ENCODE measurements at regions not wholly inside any gene's neighbourhood (a gene's known extent, or its start where the extent isn't known, plus 50 kb on each side); places are given as distances from the start of the nearest gene placed in this dataset.
"Not testable (repeated sequence)": the region's sequence is repeated elsewhere in the genome, so short reads cannot be mapped to it uniquely, and the experiment has no call there.

DNA sequence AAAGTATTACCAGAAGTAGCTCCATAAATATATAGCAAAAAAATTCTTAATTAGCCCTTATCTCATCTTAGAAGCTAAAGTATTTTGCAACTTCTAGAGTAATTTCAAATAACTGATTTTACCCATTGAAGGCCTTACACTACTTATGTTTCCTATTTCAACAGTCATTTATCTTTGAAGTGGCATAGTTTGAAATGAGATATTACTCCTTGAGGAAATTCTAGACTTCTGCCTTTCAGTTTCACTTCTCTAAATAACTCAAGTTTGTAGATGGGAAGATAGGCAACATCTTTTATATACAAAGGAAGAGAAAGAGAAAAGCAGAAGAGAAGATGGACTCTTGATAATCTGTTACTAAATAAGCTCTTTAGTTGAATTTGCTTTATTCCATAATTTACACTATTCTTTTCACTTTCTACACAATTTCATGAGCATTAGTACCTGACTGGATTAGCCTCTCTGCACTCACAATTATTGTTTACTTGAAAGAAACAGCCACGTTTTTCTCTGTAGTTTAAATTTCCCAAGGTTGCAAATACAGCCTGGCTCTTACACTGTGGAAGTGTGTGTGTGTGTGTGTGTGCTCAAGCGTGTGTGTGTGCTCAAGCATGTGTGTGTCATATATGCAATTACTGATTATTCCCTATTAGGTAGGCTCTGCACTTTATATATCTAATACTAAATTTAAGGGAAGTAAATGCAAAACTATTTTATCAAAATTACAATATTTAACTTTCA lies 60.6 kb upstream of the EMB start:
- no peak for DNase-seq (ENCODE audit: low read depth in 1 of 2, low spot score in 1 of 2)

DNA sequence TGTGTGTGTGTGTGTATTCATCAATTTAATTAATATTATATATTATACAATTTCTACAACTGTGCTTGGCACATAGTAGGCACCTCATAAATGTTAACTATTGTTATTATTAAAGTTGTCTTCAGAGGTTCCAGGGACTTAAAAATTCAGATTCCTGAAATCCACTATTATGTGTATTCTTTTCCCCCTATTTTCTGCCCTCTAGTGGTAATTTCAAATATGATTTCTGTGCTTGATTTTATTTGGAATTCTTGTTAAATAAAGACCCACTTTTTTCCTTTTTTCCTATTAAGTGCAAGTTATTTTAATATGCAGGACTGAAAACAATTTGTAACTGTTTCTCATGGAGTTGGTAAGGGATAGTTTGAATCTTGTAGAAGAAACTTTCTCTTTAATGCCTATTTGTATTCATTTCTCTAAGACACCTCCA lies 72.0 kb upstream of the EMB start:
- not testable (repeated sequence) for DNase-seq (ENCODE audit: low read depth in 1 of 2, low spot score in 1 of 2)

- DNase-seq (ENCODE audit: low read depth in 1 of 2, low spot score in 1 of 2): not testable (repeated sequence)
These were observed 80.0 kb upstream of the EMB start for GRCh38 chr5:50521060-50521459.

- DNase-seq (ENCODE audit: low read depth in 1 of 2, low spot score in 1 of 2): not testable (repeated sequence)
These were observed 86.5 kb upstream of the EMB start for GRCh38 chr5:50527514-50528060.

- no peak for DNase-seq (ENCODE audit: low read depth in 1 of 2, low spot score in 1 of 2)
These were observed 94.3 kb upstream of the EMB start for GRCh38 chr5:50535393-50535792.

DNA sequence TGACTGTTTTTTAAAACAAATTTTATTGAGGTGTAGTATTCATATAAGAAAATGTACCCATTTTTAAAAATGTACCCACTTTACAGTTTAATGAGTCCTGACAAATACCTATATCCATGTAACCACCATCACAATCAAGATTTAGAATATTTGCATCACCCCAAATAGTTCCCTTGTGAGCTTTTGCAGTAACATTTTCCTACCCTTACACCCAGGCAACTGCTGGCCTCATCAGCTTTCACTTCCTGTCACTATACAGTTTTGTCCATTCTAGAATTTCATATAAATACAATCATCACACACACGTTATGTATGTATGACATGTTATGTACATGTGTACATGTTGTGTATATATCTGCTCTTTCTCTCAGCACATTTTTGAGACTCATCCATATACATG lies 96.4 kb upstream of the EMB start:
- not testable (repeated sequence) for DNase-seq (ENCODE audit: low read depth in 1 of 2, low spot score in 1 of 2)

DNA sequence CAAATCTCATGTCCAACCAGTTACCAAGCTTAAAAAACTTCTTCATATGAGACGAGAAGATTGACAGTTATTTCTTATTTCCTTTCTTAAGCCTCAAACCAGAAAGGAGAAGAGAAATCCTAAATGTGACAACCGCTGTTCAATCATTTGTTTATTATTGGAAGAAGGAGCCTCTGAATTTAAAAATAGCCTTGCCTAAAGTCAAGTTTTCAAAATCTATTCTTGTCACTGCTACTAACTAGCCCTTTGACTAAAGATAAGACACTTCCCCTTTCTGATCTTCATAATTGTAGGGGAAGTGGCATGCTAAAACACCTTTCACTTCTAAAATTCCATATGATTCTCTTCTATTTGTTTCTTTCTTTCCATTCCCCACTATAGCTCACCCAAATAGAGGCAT lies 106.2 kb upstream of the EMB start:
- no peak for DNase-seq (ENCODE audit: low read depth in 1 of 2, low spot score in 1 of 2)

GRCh38 chr5:50550267-50550666 lies 109.2 kb upstream of the EMB start:
- DNase-seq (ENCODE audit: low read depth in 1 of 2, low spot score in 1 of 2): no peak

DNA sequence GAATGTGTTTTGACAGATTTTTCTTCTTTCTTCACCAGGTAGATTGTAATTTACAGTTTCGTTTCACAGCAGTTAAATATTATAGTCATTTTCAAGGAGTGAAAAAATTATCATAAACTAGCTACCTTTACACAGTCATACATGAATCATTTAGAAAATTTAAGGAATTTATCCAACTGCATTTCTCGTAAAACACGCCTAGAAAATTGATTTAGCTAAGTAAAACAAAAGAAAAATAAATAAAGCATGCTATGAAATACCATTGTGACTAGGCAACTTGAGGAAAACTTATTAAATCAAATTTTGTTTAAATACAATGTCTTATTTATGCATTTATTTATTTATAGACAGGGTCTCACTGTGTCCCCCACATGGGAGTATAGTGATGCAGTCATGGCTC lies 109.9 kb upstream of the EMB start:
- DNase-seq (ENCODE audit: low read depth in 1 of 2, low spot score in 1 of 2): no peak

- no peak for DNase-seq (ENCODE audit: low read depth in 1 of 2, low spot score in 1 of 2)
These were observed 112.5 kb upstream of the EMB start for GRCh38 chr5:50553560-50553984.

- not testable (repeated sequence) for DNase-seq (ENCODE audit: low read depth in 1 of 2, low spot score in 1 of 2)
These were observed 107.8 kb upstream of the PARP8 start for GRCh38 chr5:50558640-50559039.

- DNase-seq (ENCODE audit: low read depth in 1 of 2, low spot score in 1 of 2): no peak
These were observed 106.5 kb upstream of the PARP8 start for GRCh38 chr5:50559955-50560354.

GRCh38 chr5:50562694-50563093 lies 103.7 kb upstream of the PARP8 start:
- no peak for DNase-seq (ENCODE audit: low read depth in 1 of 2, low spot score in 1 of 2)

GRCh38 chr5:50564079-50564478 lies 102.4 kb upstream of the PARP8 start:
- peak in 1 of 2 donors; percentile 0 for DNase-seq (ENCODE audit: low read depth in 1 of 2, low spot score in 1 of 2)

DNA sequence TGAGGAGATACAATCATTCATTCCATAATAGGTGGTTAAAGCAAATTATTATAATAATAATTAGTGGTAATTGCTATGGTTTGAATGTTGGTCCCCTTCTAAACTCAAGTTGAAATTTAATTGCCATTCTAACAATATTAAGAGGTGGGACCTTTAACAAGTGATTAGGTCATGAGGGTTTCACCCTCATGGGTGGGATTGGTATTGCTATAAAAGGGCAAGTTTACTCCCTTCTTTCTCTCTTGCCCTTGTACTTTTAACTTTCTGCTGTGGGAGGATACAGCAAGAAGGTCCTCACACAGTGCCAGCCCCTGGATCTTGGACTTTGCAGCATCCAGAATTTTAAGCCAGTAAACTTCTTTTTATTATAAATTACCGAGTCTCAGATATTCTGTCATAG lies 101.9 kb upstream of the PARP8 start:
- DNase-seq (ENCODE audit: low read depth in 1 of 2, low spot score in 1 of 2): no peak

DNA sequence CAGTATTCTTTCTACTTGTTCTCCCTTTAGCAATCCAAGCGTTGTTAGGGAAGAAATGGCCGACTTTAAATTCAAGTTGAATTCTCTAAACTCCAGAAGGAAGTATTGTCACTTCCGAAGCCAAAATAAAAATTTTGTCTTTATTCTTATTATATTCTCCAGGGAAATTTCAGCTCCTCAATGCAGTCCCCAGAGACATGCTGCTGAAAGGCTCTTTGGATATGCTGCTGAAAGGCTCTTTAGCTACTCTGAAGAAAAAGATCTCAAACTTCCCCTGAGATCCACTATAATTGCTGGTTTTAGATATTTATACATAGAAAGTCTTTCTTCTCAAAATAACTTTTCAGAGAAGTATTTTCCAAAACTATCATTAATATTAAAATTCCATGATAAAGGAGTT lies 92.3 kb upstream of the PARP8 start:
- DNase-seq (ENCODE audit: low read depth in 1 of 2, low spot score in 1 of 2): no peak

DNA sequence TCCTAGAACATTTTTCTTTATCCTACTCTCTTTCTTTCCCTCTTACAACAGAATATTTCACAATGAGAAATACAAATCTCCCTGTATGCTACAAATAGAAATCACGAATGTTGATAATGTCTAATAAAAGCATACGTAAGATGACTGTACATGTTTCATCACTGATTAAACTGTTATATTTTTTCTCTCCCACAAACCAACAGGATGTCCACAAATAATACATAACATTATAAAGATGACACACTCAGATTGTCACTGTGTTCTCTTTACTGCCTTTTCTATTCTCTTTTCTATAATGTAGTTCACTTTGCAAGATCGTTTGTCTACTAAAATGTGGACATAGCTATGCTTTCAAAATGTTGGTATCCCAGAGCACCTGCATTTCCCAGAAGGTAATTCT lies 90.7 kb upstream of the PARP8 start:
- DNase-seq (ENCODE audit: low read depth in 1 of 2, low spot score in 1 of 2): no peak

- no peak for DNase-seq (ENCODE audit: low read depth in 1 of 2, low spot score in 1 of 2)
These were observed 90.2 kb upstream of the PARP8 start for GRCh38 chr5:50576265-50576664.

DNA sequence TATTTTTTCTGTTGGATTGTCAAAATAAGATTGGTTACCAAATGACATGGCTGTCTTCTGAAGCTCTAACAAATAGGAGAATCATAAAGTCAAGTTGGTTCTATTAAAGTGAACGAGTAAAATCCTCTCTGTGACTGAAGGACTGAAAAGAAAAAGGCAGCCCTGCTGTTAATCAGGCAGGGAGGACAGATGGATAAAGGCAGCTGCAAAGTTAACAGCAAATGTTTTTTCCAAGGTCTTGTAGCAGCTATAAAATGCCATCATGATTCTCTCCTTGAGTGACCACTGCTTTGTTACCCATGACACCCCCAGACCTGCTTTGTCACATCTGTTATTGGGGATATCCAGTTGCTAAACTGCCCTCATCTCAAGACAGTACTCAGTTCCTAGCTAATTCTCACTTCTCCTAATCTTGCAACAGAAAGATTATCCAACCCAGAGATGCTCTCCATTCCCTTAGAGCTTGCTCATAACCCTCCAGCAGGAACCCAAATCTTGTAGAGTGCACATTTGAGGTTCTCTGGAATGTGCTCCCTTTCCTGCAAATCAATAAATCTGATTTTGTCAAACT lies 89.7 kb upstream of the PARP8 start:
- no peak for DNase-seq (ENCODE audit: low read depth in 1 of 2, low spot score in 1 of 2)

DNA sequence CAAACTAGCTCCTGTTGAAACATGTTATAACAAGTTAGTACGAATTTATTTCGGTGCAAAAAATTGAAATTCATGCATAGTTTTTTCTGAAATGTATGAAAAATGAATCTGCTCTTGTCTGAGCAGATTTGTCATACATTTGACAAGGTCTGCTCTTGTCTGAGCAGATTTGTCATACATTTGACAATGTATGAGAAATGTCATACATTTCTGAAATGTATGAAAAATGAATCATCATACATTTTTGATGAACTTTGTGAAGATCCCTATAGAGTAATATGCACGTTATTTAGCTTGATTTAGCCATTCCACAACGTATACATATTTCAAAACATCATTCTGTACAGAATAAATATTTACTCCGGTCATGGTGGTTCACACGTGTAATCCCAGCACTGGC lies 85.9 kb upstream of the PARP8 start:
- DNase-seq (ENCODE audit: low read depth in 1 of 2, low spot score in 1 of 2): no peak

DNA sequence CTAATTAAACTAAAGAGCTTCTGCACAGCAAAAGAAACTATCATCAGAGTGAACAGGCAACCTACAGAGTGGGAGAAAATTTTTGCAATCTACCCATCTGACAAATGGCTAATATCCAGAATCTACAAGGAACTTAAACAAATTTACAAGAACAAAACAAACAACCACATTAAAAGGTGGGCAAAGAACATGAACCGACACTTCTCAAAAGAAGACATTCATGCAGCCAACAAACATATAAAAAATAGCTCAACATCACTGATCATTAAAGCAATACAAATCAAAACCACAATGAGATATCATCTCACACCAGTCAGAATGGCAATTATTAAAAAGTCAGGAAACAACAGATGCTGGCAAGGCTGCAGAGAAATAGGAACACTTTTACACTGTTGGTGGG lies 84.6 kb upstream of the PARP8 start:
- not testable (repeated sequence) for DNase-seq (ENCODE audit: low read depth in 1 of 2, low spot score in 1 of 2)

GRCh38 chr5:50582699-50583098 lies 83.7 kb upstream of the PARP8 start:
- DNase-seq (ENCODE audit: low read depth in 1 of 2, low spot score in 1 of 2): no peak

GRCh38 chr5:50583621-50584020 lies 82.8 kb upstream of the PARP8 start:
- DNase-seq (ENCODE audit: low read depth in 1 of 2, low spot score in 1 of 2): no peak
